ENCODE measurements at regions not wholly inside any gene's neighbourhood (a gene's known extent, or its start where the extent isn't known, plus 50 kb on each side); places are given as distances from the start of the nearest gene placed in this dataset.

DNA sequence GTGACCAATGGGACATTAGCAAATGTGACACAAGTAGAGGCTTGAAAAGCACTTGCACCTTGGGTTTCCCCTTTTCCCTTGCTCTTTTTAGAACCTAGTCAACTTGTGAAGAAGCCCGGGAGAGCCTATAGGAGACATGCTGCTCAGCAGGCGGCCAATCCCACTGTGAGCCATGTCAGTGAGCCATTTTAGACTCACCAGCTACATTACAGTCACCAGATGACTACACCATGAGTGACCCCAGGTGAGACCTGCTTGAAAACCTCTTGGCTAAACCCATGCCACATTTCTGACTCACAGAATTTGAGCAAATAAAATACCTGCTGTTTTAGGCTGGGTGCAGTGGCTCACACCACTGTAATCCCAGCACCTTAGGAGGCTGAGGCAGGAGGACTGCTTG is 317.5 kb downstream of the KLF12 start:
- intact Hi-C loops (cut with DNase I) = no loop called here
- Histone ChIP-seq H3K4me3 (no peak overlapping the region), H3K36me3 (replicated peaks in 1 of 2) (no peaks in the 10 kb centered on the region), H3K27me3 (no peaks in the 10 kb centered on the region), H3K27ac (no peak overlapping the region), H3K4me1 (replicated peaks in 1 of 2) (no peaks in the 10 kb centered on the region), H3K9me3 (replicated peaks in 1 of 3) (no peaks in the 10 kb centered on the region)
- 93 to 100% (median 99%) methylated on average over 2 of the region's 2 CpGs for WGBS, 4 donors
- no peak for DNase-seq
- no peak for TF ChIP-seq POLR2A (IDR thresholded peaks at IDR 0.05)
- TF ChIP-seq, protein P1, sequence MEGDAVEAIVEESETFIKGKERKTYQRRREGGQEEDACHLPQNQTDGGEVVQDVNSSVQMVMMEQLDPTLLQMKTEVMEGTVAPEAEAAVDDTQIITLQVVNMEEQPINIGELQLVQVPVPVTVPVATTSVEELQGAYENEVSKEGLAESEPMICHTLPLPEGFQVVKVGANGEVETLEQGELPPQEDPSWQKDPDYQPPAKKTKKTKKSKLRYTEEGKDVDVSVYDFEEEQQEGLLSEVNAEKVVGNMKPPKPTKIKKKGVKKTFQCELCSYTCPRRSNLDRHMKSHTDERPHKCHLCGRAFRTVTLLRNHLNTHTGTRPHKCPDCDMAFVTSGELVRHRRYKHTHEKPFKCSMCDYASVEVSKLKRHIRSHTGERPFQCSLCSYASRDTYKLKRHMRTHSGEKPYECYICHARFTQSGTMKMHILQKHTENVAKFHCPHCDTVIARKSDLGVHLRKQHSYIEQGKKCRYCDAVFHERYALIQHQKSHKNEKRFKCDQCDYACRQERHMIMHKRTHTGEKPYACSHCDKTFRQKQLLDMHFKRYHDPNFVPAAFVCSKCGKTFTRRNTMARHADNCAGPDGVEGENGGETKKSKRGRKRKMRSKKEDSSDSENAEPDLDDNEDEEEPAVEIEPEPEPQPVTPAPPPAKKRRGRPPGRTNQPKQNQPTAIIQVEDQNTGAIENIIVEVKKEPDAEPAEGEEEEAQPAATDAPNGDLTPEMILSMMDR (IDR thresholded peaks at IDR 0.05) = no peak

DNA sequence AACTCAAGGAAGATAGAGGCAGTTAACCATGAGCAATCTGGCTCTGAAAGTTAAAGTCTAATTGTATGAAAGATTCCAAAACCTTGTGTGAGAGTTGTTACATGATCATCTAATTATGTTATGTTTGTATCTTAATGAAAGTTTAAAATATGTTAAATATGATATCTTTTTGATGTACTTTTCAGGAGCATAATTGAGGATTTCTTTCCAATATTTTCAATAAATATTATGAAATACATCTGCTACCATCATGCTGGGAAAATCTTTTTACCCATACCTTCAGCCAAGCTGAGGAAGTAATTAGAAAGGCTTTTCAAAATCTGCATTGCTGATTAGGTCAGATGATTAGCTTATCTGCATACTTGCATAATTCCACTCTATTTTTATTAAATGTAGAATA is 318.4 kb downstream of the KLF12 start:
- intact Hi-C loops (cut with DNase I) = no loop called here
- no peak for DNase-seq
- Histone ChIP-seq H3K36me3 (replicated peaks in 1 of 2) (no peaks in the 10 kb centered on the region), H3K4me1 (replicated peaks in 1 of 2) (no peaks in the 10 kb centered on the region), H3K9me3 (replicated peaks in 1 of 3) (no peaks in the 10 kb centered on the region), H3K27ac (no peak overlapping the region), H3K27me3 (no peaks in the 10 kb centered on the region), H3K4me3 (no peak overlapping the region)
- TF ChIP-seq, protein P1 (IDR thresholded peaks at IDR 0.05) = no peak
- no peak for TF ChIP-seq POLR2A (IDR thresholded peaks at IDR 0.05)

- intact Hi-C loops (cut with DNase I) = no loop called here
- Histone ChIP-seq H3K4me3 (no peak overlapping the region), H3K27ac (no peak overlapping the region), H3K27me3 (no peaks in the 10 kb centered on the region), H3K36me3 (replicated peaks in 1 of 2) (no peaks in the 10 kb centered on the region), H3K4me1 (replicated peaks in 1 of 2) (no peaks in the 10 kb centered on the region), H3K9me3 (replicated peaks in 1 of 3) (no peaks in the 10 kb centered on the region)
- WGBS, 4 donors = 83 to 97% (median 91%) methylated on average over 1 of the region's 1 CpG
- no peak for DNase-seq
- TF ChIP-seq, protein P1 (IDR thresholded peaks at IDR 0.05) = no peak
- no peak for TF ChIP-seq POLR2A (IDR thresholded peaks at IDR 0.05)
Observed at GRCh38 chr13:73810647-73811046, 323.6 kb downstream of the KLF12 start.

- no peak overlapping the region for H3K27ac ChIP-seq
- no peaks in the 10 kb centered on the region for H3K9me3 ChIP-seq (replicated peaks in 1 of 3)
- H3K36me3 ChIP-seq (replicated peaks in 1 of 2) = no peaks in the 10 kb centered on the region
- H3K27me3 ChIP-seq = no peaks in the 10 kb centered on the region
- no peak overlapping the region for H3K4me3 ChIP-seq
- WGBS, 4 donors = 56 to 83% (median 72%) methylated on average over 1 of the region's 1 CpG
- intact Hi-C loops (cut with DNase I) = no loop called here
- no peaks in the 10 kb centered on the region for H3K4me1 ChIP-seq (replicated peaks in 1 of 2)
- no peak for TF ChIP-seq POLR2A (IDR thresholded peaks at IDR 0.05)
- TF ChIP-seq, protein P1 (IDR thresholded peaks at IDR 0.05) = no peak
- DNase-seq = no peak
Observed at GRCh38 chr13:73809561-73809960, 324.6 kb downstream of the KLF12 start.
